ENCODE measurements at regions not wholly inside any gene's neighbourhood (a gene's known extent, or its start where the extent isn't known, plus 50 kb on each side); places are given as distances from the start of the nearest gene placed in this dataset.

DNA sequence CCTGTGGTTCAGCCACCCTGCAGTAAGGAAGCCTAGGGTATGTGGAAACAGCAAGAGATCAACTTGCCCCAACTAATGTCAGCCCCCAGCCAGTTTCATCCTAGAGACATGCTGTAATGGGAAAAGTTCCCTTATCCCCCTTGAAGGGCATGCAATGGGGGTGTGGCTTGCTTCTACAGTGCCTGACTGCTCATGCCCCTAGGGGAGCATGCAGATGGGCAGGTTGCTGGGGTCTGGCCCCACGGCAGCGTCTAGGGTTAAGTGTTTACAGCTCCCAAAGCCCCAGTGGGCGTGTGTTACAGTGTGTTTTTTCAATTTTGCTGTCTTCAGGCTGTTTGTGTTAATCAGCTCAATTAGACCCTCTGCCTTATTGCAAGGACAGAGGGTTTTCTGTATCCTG, 1105.9 kb downstream of the AMY1C start:
- TF ChIP-seq, protein P1, sequence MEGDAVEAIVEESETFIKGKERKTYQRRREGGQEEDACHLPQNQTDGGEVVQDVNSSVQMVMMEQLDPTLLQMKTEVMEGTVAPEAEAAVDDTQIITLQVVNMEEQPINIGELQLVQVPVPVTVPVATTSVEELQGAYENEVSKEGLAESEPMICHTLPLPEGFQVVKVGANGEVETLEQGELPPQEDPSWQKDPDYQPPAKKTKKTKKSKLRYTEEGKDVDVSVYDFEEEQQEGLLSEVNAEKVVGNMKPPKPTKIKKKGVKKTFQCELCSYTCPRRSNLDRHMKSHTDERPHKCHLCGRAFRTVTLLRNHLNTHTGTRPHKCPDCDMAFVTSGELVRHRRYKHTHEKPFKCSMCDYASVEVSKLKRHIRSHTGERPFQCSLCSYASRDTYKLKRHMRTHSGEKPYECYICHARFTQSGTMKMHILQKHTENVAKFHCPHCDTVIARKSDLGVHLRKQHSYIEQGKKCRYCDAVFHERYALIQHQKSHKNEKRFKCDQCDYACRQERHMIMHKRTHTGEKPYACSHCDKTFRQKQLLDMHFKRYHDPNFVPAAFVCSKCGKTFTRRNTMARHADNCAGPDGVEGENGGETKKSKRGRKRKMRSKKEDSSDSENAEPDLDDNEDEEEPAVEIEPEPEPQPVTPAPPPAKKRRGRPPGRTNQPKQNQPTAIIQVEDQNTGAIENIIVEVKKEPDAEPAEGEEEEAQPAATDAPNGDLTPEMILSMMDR (IDR thresholded peaks at IDR 0.05) = no peak
- TF ChIP-seq POLR2A (IDR thresholded peaks at IDR 0.05) (no peak), POLR2AphosphoS5 (IDR thresholded peaks at IDR 0.05) (no peak)
